Liver (tissue), 8 donors: ENCODE measurements at regions not wholly inside any gene's neighbourhood (a gene's known extent, or its start where the extent isn't known, plus 50 kb on each side); places are given as distances from the start of the nearest gene placed in this dataset.

Experiments used
- DNase-seq: peaks from one replicate; pipeline ENCODE4 v3.0.0-alpha.2; 2017; ENCODE audit warnings: low spot score
- H3K27ac ChIP-seq, 2 donors: one replicate each; pipeline ENCODE4 v1.7.0; 2013; ENCODE audit warnings: inconsistent platforms in 2 of 2, low read length in 2 of 2, control low read depth in 1 of 2, low read depth in 1 of 2, mild to moderate bottlenecking in 1 of 2
- H3K27me3 ChIP-seq, 4 donors: one replicate each; pipeline versions ENCODE4 v1.6.1 to v1.7.0; 2013; ENCODE audit warnings: low read length in 3 of 4, inconsistent platforms in 1 of 4, mild to moderate bottlenecking in 1 of 4, moderate library complexity in 1 of 4; ENCODE audit not compliant: control insufficient read depth in 4 of 4, insufficient read depth in 4 of 4
- H3K36me3 ChIP-seq, 4 donors: one replicate each; pipeline versions ENCODE4 v1.6.1 to v1.7.0; 2013; ENCODE audit warnings: low read length in 3 of 4, mild to moderate bottlenecking in 3 of 4, low read depth in 1 of 4, moderate library complexity in 1 of 4; ENCODE audit not compliant: control insufficient read depth in 4 of 4, insufficient read depth in 3 of 4
- H3K4me1 ChIP-seq, 4 donors: one replicate each; pipeline versions ENCODE4 v1.6.1 to v1.7.0; 2013; ENCODE audit warnings: low read length in 3 of 4, mild to moderate bottlenecking in 3 of 4, moderate library complexity in 1 of 4; ENCODE audit not compliant: control insufficient read depth in 4 of 4, insufficient read depth in 4 of 4
- H3K4me3 ChIP-seq, 3 donors: one replicate each; pipeline versions ENCODE4 v1.6.1 to v1.7.0; 2013; ENCODE audit warnings: low read length in 3 of 3, control low read depth in 1 of 3, low read depth in 1 of 3, mild to moderate bottlenecking in 1 of 3
- H3K9ac ChIP-seq, 2 donors: one replicate each; pipeline ENCODE4 v1.7.0; 2013; ENCODE audit warnings: low read length in 2 of 2, mild to moderate bottlenecking in 2 of 2, moderate library complexity in 2 of 2, control low read depth in 1 of 2, low read depth in 1 of 2
- H3K9me3 ChIP-seq, 4 donors: one replicate each; pipeline versions ENCODE4 v1.6.1 to v1.7.0; 2013; ENCODE audit warnings: low read length in 3 of 4; ENCODE audit not compliant: control insufficient read depth in 4 of 4
- ATF3 ChIP-seq: IDR thresholded peaks from 2 replicates; pipeline ENCODE4 v1.6.1; 2016; ENCODE audit warnings: antibody characterized with exemption
- CTCF ChIP-seq: fragments of 150-350 bp; IDR thresholded peaks from 2 replicates; pipeline ENCODE4 v1.5.1; 2017; ENCODE audit warnings: improper control_type of control experiment, low read depth, low read length; ENCODE audit not compliant: missing input control
- EGR1 ChIP-seq, 2 donors: IDR thresholded peaks; 2 replicates each; pipeline ENCODE4 v1.6.1; 2016 to 2018; ENCODE audit warnings: antibody characterized with exemption in 2 of 2, low read depth in 2 of 2
- FOXA1 ChIP-seq: IDR thresholded peaks from 2 replicates; pipeline ENCODE4 v1.6.1; 2016; ENCODE audit warnings: antibody characterized with exemption
- FOXA2 ChIP-seq: IDR thresholded peaks from 2 replicates; pipeline ENCODE4 v1.6.1; 2016; ENCODE audit warnings: antibody characterized with exemption
- GABPA ChIP-seq, 2 donors: IDR thresholded peaks in 1 of 2; conservative IDR thresholded peaks in 1 of 2; 2 replicates each; pipeline ENCODE4 v1.6.1; 2016; ENCODE audit warnings: antibody characterized with exemption in 2 of 2, mild to moderate bottlenecking in 1 of 2, moderate library complexity in 1 of 2
- HNF4A ChIP-seq, 2 donors: conservative IDR thresholded peaks; 2 replicates each; pipeline ENCODE4 v1.6.1; 2016; ENCODE audit warnings: antibody characterized with exemption in 2 of 2, mild to moderate bottlenecking in 2 of 2
- HNF4G ChIP-seq: IDR thresholded peaks from 2 replicates; pipeline ENCODE4 v1.6.1; 2016; ENCODE audit warnings: antibody characterized with exemption
- JUND ChIP-seq, 2 donors: IDR thresholded peaks; 2 replicates each; pipeline ENCODE4 v1.6.1; 2016; ENCODE audit warnings: antibody characterized with exemption in 2 of 2
- MAX ChIP-seq: IDR thresholded peaks from 2 replicates; pipeline ENCODE4 v1.6.1; 2016; ENCODE audit warnings: antibody characterized with exemption
- NR2F2 ChIP-seq: IDR thresholded peaks from 2 replicates; pipeline ENCODE4 v1.6.1; 2016; ENCODE audit warnings: antibody characterized with exemption
- RAD21 ChIP-seq, 2 donors: IDR thresholded peaks; 2 replicates each; pipeline ENCODE4 v1.6.1; 2016; ENCODE audit warnings: antibody characterized with exemption in 2 of 2, mild to moderate bottlenecking in 2 of 2
- REST ChIP-seq: IDR thresholded peaks from 2 replicates; pipeline ENCODE4 v1.6.1; 2016; ENCODE audit warnings: antibody characterized with exemption, mild to moderate bottlenecking
- RXRA ChIP-seq, 2 donors: IDR thresholded peaks; 2 replicates each; pipeline ENCODE4 v1.6.1; 2017 to 2018; ENCODE audit warnings: antibody characterized with exemption in 2 of 2, mild to moderate bottlenecking in 1 of 2
- SP1 ChIP-seq: IDR thresholded peaks from 2 replicates; pipeline ENCODE4 v1.6.1; 2018; ENCODE audit warnings: antibody characterized with exemption, mild to moderate bottlenecking
- TAF1 ChIP-seq: conservative IDR thresholded peaks from 2 replicates; pipeline ENCODE4 v1.6.1; 2016; ENCODE audit warnings: antibody characterized with exemption, mild to moderate bottlenecking
- YY1 ChIP-seq: IDR thresholded peaks from 2 replicates; pipeline ENCODE4 v1.6.1; 2016; ENCODE audit warnings: antibody characterized with exemption, mild to moderate bottlenecking
- ZBTB33 ChIP-seq: IDR thresholded peaks from 2 replicates; pipeline ENCODE4 v1.6.1; 2016; ENCODE audit warnings: antibody characterized with exemption
- WGBS: extraction: QIAGEN DNeasy Blood & Tissue Kit; methylation state at CpG from one replicate; pipeline ENCODE4 v1.1.7; 2013; 5-methylcytosine and 5-hydroxymethylcytosine counted together
- donor health status: healthy.
- donor health status: healthy.
- donor health status: healthy.
- donor health status: healthy.
- donor health status: healthy.

- WGBS = 80% methylated on average over 3 of the region's 3 CpGs
- no peaks in the 10 kb centered on the region for H3K36me3 ChIP-seq
Measured at GRCh38 chr4:156144961-156145360, 191.3 kb upstream of the CTSO start.

GRCh38 chr4:156138781-156139280, 185.2 kb upstream of the CTSO start:
- Histone ChIP-seq H3K36me3 (no peaks in the 10 kb centered on the region), H3K9ac (no peak overlapping the region), H3K4me3 (no peak overlapping the region), H3K9me3 (no peaks in the 10 kb centered on the region), H3K4me1 (no peaks in the 10 kb centered on the region), H3K27me3 (no peaks in the 10 kb centered on the region), H3K27ac (no peak overlapping the region)
- 86% methylated on average over 9 of the region's 9 CpGs for WGBS
- TF ChIP-seq ATF3 (no peak), FOXA2 (no peak), RXRA (IDR thresholded peaks at IDR 0.05) (no peak), SP1 (no peak), HNF4A (conservative IDR thresholded peaks at IDR 0.05) (no peak), CTCF (no peak), GABPA (IDR thresholded peaks at IDR 0.05 in 1 of 2, conservative IDR thresholded peaks at IDR 0.05 in 1 of 2) (no peak), JUND (IDR thresholded peaks at IDR 0.05) (no peak), MAX (no peak), REST (no peak), RAD21 (IDR thresholded peaks at IDR 0.05) (no peak), NR2F2 (no peak), HNF4G (no peak), YY1 (no peak), ZBTB33 (no peak), FOXA1 (no peak), TAF1 (no peak), EGR1 (IDR thresholded peaks at IDR 0.05; ENCODE audit: low read depth in 2 of 2) (no peak)
- DNase-seq = no peak

More at GRCh38 chr4:156144961-156145360, 191.3 kb upstream of the CTSO start:
- no peak for TF ChIP-seq ATF3
- no peak for DNase-seq
- Histone ChIP-seq H3K9me3 (no peaks in the 10 kb centered on the region), H3K4me1 (no peaks in the 10 kb centered on the region), H3K9ac (no peak overlapping the region), H3K27me3 (no peaks in the 10 kb centered on the region), H3K4me3 (no peak overlapping the region), H3K27ac (no peak overlapping the region)
